ENCODE measurements at regions not wholly inside any gene's neighbourhood (a gene's known extent, or its start where the extent isn't known, plus 50 kb on each side); places are given as distances from the start of the nearest gene placed in this dataset.
"Not testable (repeated sequence)": the region's sequence is repeated elsewhere in the genome, so short reads cannot be mapped to it uniquely, and the experiment has no call there.

- no peak for DNase-seq
These were observed 102.8 kb upstream of the SGK1 start for GRCh38 chr6:134420614-134421181.

- DNase-seq, result no peak
These were observed 101.8 kb upstream of the SGK1 start for GRCh38 chr6:134419716-134420115.

GRCh38 chr6:134416418-134417154, 98.7 kb upstream of the SGK1 start:
- DNase-seq, result no peak

- no peak for DNase-seq
These were observed 97.7 kb upstream of the SGK1 start for GRCh38 chr6:134415656-134416055.

- DNase-seq, result no peak
These were observed 97.3 kb upstream of the SGK1 start for GRCh38 chr6:134415194-134415593.

GRCh38 chr6:134414793-134415192, 96.9 kb upstream of the SGK1 start:
- DNase-seq, result no peak

- DNase-seq, result no peak
These were observed 95.3 kb upstream of the SGK1 start for GRCh38 chr6:134413241-134413643.

- DNase-seq, result no peak
These were observed 92.6 kb upstream of the SGK1 start for GRCh38 chr6:134410541-134410940.

GRCh38 chr6:134407791-134408190, 89.9 kb upstream of the SGK1 start:
- DNase-seq, result no peak

- no peak for DNase-seq
These were observed 88.4 kb upstream of the SGK1 start for GRCh38 chr6:134406311-134406710.

GRCh38 chr6:134405386-134406087, 87.6 kb upstream of the SGK1 start:
- no peak for DNase-seq

GRCh38 chr6:134403312-134403711, 85.4 kb upstream of the SGK1 start:
- DNase-seq, result not testable (repeated sequence)

- no peak for DNase-seq
These were observed 84.6 kb upstream of the SGK1 start for GRCh38 chr6:134402372-134402984.

- peak; percentile 26 for DNase-seq
These were observed 83.0 kb upstream of the SGK1 start for GRCh38 chr6:134400941-134401340.

GRCh38 chr6:134398453-134398852, 80.5 kb upstream of the SGK1 start:
- DNase-seq, result no peak

- DNase-seq, result no peak
These were observed 79.8 kb upstream of the SGK1 start for GRCh38 chr6:134397676-134398075.

GRCh38 chr6:134394905-134395304, 77.0 kb upstream of the SGK1 start:
- no peak for DNase-seq

GRCh38 chr6:134394208-134394607, 76.3 kb upstream of the SGK1 start:
- DNase-seq, result no peak

GRCh38 chr6:134391205-134391604, 73.3 kb upstream of the SGK1 start:
- DNase-seq, result no peak

GRCh38 chr6:134389658-134390057, 71.7 kb upstream of the SGK1 start:
- no peak for DNase-seq

- DNase-seq, result no peak
These were observed 71.2 kb upstream of the SGK1 start for GRCh38 chr6:134389129-134389528.

GRCh38 chr6:134386482-134386881, 68.6 kb upstream of the SGK1 start:
- not testable (repeated sequence) for DNase-seq

- no peak for DNase-seq
These were observed 64.0 kb upstream of the SGK1 start for GRCh38 chr6:134381959-134382358.

- DNase-seq, result no peak
These were observed 61.7 kb upstream of the SGK1 start for GRCh38 chr6:134379599-134379998.

Measured in NCI-H82 (cell line).